HCT116 (cell line): ENCODE measurements at regions not wholly inside any gene's neighbourhood (a gene's known extent, or its start where the extent isn't known, plus 50 kb on each side); places are given as distances from the start of the nearest gene placed in this dataset.

ENCODE experiments used
- ATAC-seq: fragments of 200-7000 bp; cut with Tn5 transposase; 2 replicates; pipeline ENCODE4 v1.9.1; 2020; ENCODE audit warnings: mild to moderate bottlenecking, moderate library complexity
- BruUV-seq: library from RNA; stranded (reverse); fragments of 400-500 nt; replicated peaks from 2 replicates; lab custom pipeline; 2021; lab: Mats Ljungman, UMichigan
- CTCF ChIA-PET: fragments of 300-600 bp; sonication (Branson Sonifier 250); formaldehyde crosslinking; loops from one replicate; lab custom pipeline; 2021; ENCODE audit warnings: antibody characterized with exemption; lab: Charles Lee
- POLR2A ChIA-PET: fragments of 300-600, 350-600 bp; sonication (Branson Sonifier 250); formaldehyde crosslinking; loops from one replicate; lab custom pipeline; 2021; ENCODE audit warnings: antibody characterized with exemption; lab: Charles Lee
- RAD21 ChIA-PET, 2 experiments: fragments of 300-600 bp; sonication (Branson Sonifier 250); formaldehyde crosslinking; loops; one replicate each; lab custom pipeline; 2023; ENCODE audit warnings: low total read pairs in 2 of 2; ENCODE audit not compliant: uncharacterized antibody in 2 of 2, unreplicated experiment in 2 of 2, low non-redundant PET in 1 of 2; lab: Charles Lee
- DNase-seq: peaks from one replicate; pipeline ENCODE4 v3.0.0-alpha.2; 2010; ENCODE audit warnings: low read depth, low spot score
- H2AFZ ChIP-seq: fragments of 200-600 bp; shearing (Covaris generic), sonication (generic); 2 replicates; pipeline ENCODE4 v1.6.1; 2017; ENCODE audit warnings: low read depth, mixed run types, mixed read lengths, antibody characterized with exemption, low read length; ENCODE audit not compliant: poor library complexity, severe bottlenecking
- H3K27ac ChIP-seq: 2 replicates; pipeline ENCODE4 v1.5.1; 2012; ENCODE audit warnings: low read depth, low read length
- H3K27me3 ChIP-seq: fragments of 200-600 bp; sonication (generic); 2 replicates; pipeline ENCODE4 v1.6.1; 2016; ENCODE audit warnings: mixed run types, low read length, mixed read lengths; ENCODE audit not compliant: insufficient read depth
- H3K36me3 ChIP-seq, 2 experiments: fragments of 200-500 bp in 1 of 2; fragments of 200-600 bp in 1 of 2; sonication (Bioruptor generic) in 1 of 2; sonication (generic) in 1 of 2; 2 replicates each; pipeline versions ENCODE4 v1.5.1 to v1.6.1; 2014 to 2016; ENCODE audit warnings: low read length in 2 of 2, inconsistent platforms in 1 of 2, mixed read lengths in 1 of 2, mixed run types in 1 of 2; ENCODE audit not compliant: insufficient read depth in 2 of 2, control insufficient read depth in 1 of 2
- H3K4me1 ChIP-seq, 2 experiments: fragments of 200-600 bp in 1 of 2; sonication (generic) in 1 of 2; 2 replicates each; pipeline versions ENCODE4 v1.5.1 to v1.6.1; 2012 to 2017; ENCODE audit warnings: low read length in 2 of 2, inconsistent platforms in 1 of 2, mild to moderate bottlenecking in 1 of 2, mixed read lengths in 1 of 2, mixed run types in 1 of 2, moderate library complexity in 1 of 2; ENCODE audit not compliant: insufficient read depth in 2 of 2, control insufficient read depth in 1 of 2
- H3K4me2 ChIP-seq: fragments of 200-600 bp; sonication (generic); 2 replicates; pipeline ENCODE4 v1.6.1; 2017; ENCODE audit warnings: mixed run types, low read length, mixed read lengths
- H3K4me3 ChIP-seq, 2 experiments: fragments of 200-600 bp in 1 of 2; sonication (generic) in 1 of 2; replicated peaks in 1 of 2; 2 replicates each; pipeline ENCODE4 v1.5.1; 2011 to 2016; ENCODE audit warnings: low read length in 2 of 2, control low read depth in 1 of 2, low read depth in 1 of 2, mild to moderate bottlenecking in 1 of 2, mixed read lengths in 1 of 2, mixed run types in 1 of 2
- H3K79me2 ChIP-seq: fragments of 200-600 bp; sonication (generic); 2 replicates; pipeline ENCODE4 v1.6.1; 2017; ENCODE audit warnings: mild to moderate bottlenecking, mixed run types, low read length, moderate library complexity, mixed read lengths; ENCODE audit not compliant: insufficient read depth
- H3K9ac ChIP-seq: fragments of 200-600 bp; sonication (generic); 2 replicates; pipeline ENCODE4 v1.6.1; 2016; ENCODE audit warnings: low read length, mixed read lengths
- H3K9me2 ChIP-seq: fragments of 200-600 bp; sonication (generic), shearing (Covaris generic); 2 replicates; pipeline ENCODE4 v1.6.1; 2017; ENCODE audit warnings: mixed run types, mild to moderate bottlenecking, moderate library complexity; ENCODE audit not compliant: insufficient read depth
- H3K9me3 ChIP-seq, 2 experiments: fragments of 200-500 bp in 1 of 2; fragments of 200-600 bp in 1 of 2; sonication (Bioruptor generic) in 1 of 2; sonication (generic) in 1 of 2; 2 replicates each; pipeline ENCODE4 v1.6.1; 2014 to 2017; ENCODE audit warnings: low read length in 2 of 2, mixed read lengths in 2 of 2, inconsistent platforms in 1 of 2, low read depth in 1 of 2, mild to moderate bottlenecking in 1 of 2, mixed run types in 1 of 2, moderate library complexity in 1 of 2; ENCODE audit not compliant: control insufficient read depth in 1 of 2, insufficient read depth in 1 of 2
- H4K20me1 ChIP-seq: fragments of 200-600 bp; sonication (generic), shearing (Covaris generic); 2 replicates; pipeline ENCODE4 v1.6.1; 2017; ENCODE audit warnings: mixed run types, mild to moderate bottlenecking, moderate library complexity; ENCODE audit not compliant: insufficient read depth
- TCF7L2 ChIP-seq: IDR thresholded peaks from 2 replicates; pipeline ENCODE4 v1.7.0; 2011; ENCODE audit warnings: borderline replicate concordance, inconsistent platforms; ENCODE audit not compliant: insufficient read depth, insufficient read length; ENCODE audit errors: extremely low read depth
- intact Hi-C: fragments of 100-400 bp; cut with micrococcal nuclease; formaldehyde crosslinking; loops from 2 replicates; pipeline ENCODE4 v1.10.0; 2022
- TF ChIP-seq, protein P1 (sequence below): IDR thresholded peaks from 2 replicates; pipeline ENCODE4 v1.6.1; 2011; ENCODE audit warnings: mild to moderate bottlenecking, low read length, moderate library complexity; ENCODE audit not compliant: insufficient replicate concordance; ENCODE audit errors: extremely low read depth
- TF ChIP-seq, protein P2 (sequence below), 3 experiments: fragments of 200-600 bp in 1 of 3; sonication (generic) in 1 of 3; IDR thresholded peaks in 2 of 3; conservative IDR thresholded peaks in 1 of 3; 2 replicates each; pipeline ENCODE4 v1.5.1; 2012 to 2017; ENCODE audit warnings: low read depth in 2 of 3, low read length in 2 of 3, antibody characterized with exemption in 1 of 3, borderline replicate concordance in 1 of 3, control low read depth in 1 of 3, mild to moderate bottlenecking in 1 of 3, mixed read lengths in 1 of 3, mixed run types in 1 of 3, moderate library complexity in 1 of 3; ENCODE audit not compliant: insufficient read depth in 1 of 3
- TF ChIP-seq, protein P3 (sequence below): IDR thresholded peaks from 2 replicates; pipeline ENCODE4 v1.6.1; 2012

DNA sequence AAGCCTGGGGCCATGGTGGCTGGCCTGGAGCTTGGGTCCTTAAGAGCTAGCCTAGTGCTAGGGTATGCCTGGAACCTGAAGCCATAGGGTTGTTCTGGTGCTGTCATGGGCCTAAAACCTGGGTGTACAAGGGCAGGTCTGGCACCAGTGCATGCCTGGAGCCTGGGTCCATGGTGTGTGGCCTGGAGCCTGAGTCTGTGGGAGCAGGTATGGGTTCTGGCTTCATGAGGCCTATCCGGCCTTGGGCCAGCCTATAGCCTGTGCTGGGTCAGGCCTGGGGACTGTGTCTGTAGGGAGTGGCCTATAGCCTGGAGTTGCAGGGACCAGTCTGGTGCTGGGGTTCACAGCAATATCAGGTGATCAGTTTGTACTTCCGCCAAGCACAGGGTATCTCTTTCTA lies 347.2 kb upstream of the MEF2C start:
- H3K79me2 ChIP-seq = no peaks in the 10 kb centered on the region
- no peak overlapping the region for H3K27ac ChIP-seq
- H2AFZ ChIP-seq = no peak overlapping the region
- no peaks in the 10 kb centered on the region for H3K9me3 ChIP-seq
- no peaks in the 10 kb centered on the region for H3K4me1 ChIP-seq
- ChIA-PET POLR2A (no interaction called here), CTCF (no interaction called here), RAD21 (no interaction called here)
- H3K36me3 ChIP-seq = no peaks in the 10 kb centered on the region
- no TSS peak for BruUV-seq
- TF ChIP-seq TCF7L2 = no peak
- TF ChIP-seq, protein P1, sequence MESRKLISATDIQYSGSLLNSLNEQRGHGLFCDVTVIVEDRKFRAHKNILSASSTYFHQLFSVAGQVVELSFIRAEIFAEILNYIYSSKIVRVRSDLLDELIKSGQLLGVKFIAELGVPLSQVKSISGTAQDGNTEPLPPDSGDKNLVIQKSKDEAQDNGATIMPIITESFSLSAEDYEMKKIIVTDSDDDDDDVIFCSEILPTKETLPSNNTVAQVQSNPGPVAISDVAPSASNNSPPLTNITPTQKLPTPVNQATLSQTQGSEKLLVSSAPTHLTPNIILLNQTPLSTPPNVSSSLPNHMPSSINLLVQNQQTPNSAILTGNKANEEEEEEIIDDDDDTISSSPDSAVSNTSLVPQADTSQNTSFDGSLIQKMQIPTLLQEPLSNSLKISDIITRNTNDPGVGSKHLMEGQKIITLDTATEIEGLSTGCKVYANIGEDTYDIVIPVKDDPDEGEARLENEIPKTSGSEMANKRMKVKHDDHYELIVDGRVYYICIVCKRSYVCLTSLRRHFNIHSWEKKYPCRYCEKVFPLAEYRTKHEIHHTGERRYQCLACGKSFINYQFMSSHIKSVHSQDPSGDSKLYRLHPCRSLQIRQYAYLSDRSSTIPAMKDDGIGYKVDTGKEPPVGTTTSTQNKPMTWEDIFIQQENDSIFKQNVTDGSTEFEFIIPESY = no peak
- TF ChIP-seq, protein P2, sequence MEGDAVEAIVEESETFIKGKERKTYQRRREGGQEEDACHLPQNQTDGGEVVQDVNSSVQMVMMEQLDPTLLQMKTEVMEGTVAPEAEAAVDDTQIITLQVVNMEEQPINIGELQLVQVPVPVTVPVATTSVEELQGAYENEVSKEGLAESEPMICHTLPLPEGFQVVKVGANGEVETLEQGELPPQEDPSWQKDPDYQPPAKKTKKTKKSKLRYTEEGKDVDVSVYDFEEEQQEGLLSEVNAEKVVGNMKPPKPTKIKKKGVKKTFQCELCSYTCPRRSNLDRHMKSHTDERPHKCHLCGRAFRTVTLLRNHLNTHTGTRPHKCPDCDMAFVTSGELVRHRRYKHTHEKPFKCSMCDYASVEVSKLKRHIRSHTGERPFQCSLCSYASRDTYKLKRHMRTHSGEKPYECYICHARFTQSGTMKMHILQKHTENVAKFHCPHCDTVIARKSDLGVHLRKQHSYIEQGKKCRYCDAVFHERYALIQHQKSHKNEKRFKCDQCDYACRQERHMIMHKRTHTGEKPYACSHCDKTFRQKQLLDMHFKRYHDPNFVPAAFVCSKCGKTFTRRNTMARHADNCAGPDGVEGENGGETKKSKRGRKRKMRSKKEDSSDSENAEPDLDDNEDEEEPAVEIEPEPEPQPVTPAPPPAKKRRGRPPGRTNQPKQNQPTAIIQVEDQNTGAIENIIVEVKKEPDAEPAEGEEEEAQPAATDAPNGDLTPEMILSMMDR (IDR thresholded peaks at IDR 0.05 in 2 of 3, conservative IDR thresholded peaks at IDR 0.05 in 1 of 3; ENCODE audit: borderline replicate concordance in 1 of 3, insufficient read depth in 1 of 3, low read depth in 2 of 3, low read length in 2 of 3) = no peak
- TF ChIP-seq, protein P3, sequence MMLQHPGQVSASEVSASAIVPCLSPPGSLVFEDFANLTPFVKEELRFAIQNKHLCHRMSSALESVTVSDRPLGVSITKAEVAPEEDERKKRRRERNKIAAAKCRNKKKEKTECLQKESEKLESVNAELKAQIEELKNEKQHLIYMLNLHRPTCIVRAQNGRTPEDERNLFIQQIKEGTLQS = no peak
- no peaks in the 10 kb centered on the region for H3K27me3 ChIP-seq
- H3K9me2 ChIP-seq = no peaks in the 10 kb centered on the region
- DNase-seq (no peak), ATAC-seq (no peak)
- intact Hi-C loops = no loop called here
- H3K9ac ChIP-seq = no peak overlapping the region
- H3K4me2 ChIP-seq = no peak overlapping the region
- H3K4me3 ChIP-seq = no peak overlapping the region
- H4K20me1 ChIP-seq = no peaks in the 10 kb centered on the region
